ENCODE measurements at regions not wholly inside any gene's neighbourhood (a gene's known extent, or its start where the extent isn't known, plus 50 kb on each side); places are given as distances from the start of the nearest gene placed in this dataset.

DNA sequence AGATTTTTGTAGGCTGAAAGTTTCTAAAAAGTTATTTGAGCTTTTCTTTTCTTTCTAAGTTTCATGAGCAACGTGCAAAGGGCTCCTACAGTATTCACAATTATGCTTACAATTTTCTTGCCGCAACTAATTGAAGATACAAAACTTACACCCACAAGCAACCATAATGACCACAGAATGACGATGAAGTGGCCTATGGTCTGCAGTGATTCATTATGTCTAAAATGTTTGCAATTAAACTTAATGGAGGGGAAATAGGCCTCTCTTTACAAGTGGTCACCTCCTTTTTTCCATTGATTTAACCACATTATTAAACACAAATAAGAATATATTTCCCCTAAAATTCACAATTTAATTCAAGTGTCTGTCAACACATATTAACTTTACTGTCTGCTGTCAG is 732.6 kb upstream of the FLRT2 start:
- H2AFZ ChIP-seq (ENCODE audit: low read length): no peak overlapping the region
- no peaks in the 10 kb centered on the region for H3K36me3 ChIP-seq (ENCODE audit: insufficient read depth, low read length)
- H3K79me2 ChIP-seq (ENCODE audit: low read length): no peaks in the 10 kb centered on the region
- H3K27ac ChIP-seq (ENCODE audit: low read length): no peak overlapping the region
- no peak overlapping the region for H3K4me3 ChIP-seq (ENCODE audit: low read length)
- 0 out of 2 replicates have a peak, but pooled peaks cover 3% of the 10 kb centered on the region for H3K9me3 ChIP-seq (ENCODE audit: low read length)
- H4K20me1 ChIP-seq (ENCODE audit: insufficient read depth, low read depth, low read length): no peaks in the 10 kb centered on the region
- H3K4me2 ChIP-seq (ENCODE audit: low read depth, low read length, poor library complexity, severe bottlenecking): no peak overlapping the region
- H3K27me3 ChIP-seq (ENCODE audit: low read length): no peaks in the 10 kb centered on the region
- no peak overlapping the region for H3K9ac ChIP-seq (ENCODE audit: low read length)
- DNase-seq: peak; percentile 19
- no peaks in the 10 kb centered on the region for H3K4me1 ChIP-seq (ENCODE audit: low read length)
- H3K9me2 ChIP-seq (replicated peaks; ENCODE audit: insufficient read depth, low read length): no peaks in the 10 kb centered on the region; the same call in 1 of the 2 replicates

GRCh38 chr14:84804468-84804867 is 725.5 kb upstream of the FLRT2 start:
- Histone ChIP-seq H3K4me2 (ENCODE audit: low read depth, low read length, poor library complexity, severe bottlenecking) (no peak overlapping the region), H3K27me3 (ENCODE audit: low read length) (0 out of 2 replicates have a peak, but pooled peaks cover 3% of the 10 kb centered on the region), H3K27ac (ENCODE audit: low read length) (no peak overlapping the region), H3K9me2 (replicated peaks; ENCODE audit: insufficient read depth, low read length) (peaks cover 7% of the 10 kb centered on the region; the same call in 1 of the 2 replicates), H3K36me3 (ENCODE audit: insufficient read depth, low read length) (no peaks in the 10 kb centered on the region), H3K79me2 (ENCODE audit: low read length) (no peaks in the 10 kb centered on the region), H3K4me3 (ENCODE audit: low read length) (no peak overlapping the region), H3K9me3 (ENCODE audit: low read length) (no peaks in the 10 kb centered on the region; the same call in 1 of the 2 replicates), H3K9ac (ENCODE audit: low read length) (no peak overlapping the region), H3K4me1 (ENCODE audit: low read length) (no peaks in the 10 kb centered on the region), H2AFZ (ENCODE audit: low read length) (no peak overlapping the region), H4K20me1 (ENCODE audit: insufficient read depth, low read depth, low read length) (no peaks in the 10 kb centered on the region)
- peak; percentile 17 for DNase-seq

DNA sequence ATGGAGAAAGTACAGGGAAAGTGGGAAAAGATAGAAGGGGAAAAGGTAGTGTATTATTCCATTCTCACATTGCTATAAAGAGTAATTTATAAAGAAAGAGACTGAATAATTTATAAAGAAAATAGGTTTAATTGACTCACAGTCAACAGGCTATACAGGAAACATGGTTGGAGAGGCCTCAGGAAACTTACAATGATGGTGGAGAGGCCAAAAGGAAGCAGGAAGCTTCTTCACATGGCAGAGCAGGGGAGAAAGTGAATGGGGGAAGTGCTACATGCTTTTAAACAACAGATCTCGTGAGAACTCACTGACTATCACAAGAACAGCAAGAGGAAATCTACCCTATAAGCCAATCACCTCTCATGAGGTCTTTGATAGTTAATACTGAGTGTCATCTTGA is 725.0 kb upstream of the FLRT2 start:
- Histone ChIP-seq H4K20me1 (ENCODE audit: insufficient read depth, low read depth, low read length) (no peaks in the 10 kb centered on the region), H2AFZ (ENCODE audit: low read length) (no peak overlapping the region)

DNA sequence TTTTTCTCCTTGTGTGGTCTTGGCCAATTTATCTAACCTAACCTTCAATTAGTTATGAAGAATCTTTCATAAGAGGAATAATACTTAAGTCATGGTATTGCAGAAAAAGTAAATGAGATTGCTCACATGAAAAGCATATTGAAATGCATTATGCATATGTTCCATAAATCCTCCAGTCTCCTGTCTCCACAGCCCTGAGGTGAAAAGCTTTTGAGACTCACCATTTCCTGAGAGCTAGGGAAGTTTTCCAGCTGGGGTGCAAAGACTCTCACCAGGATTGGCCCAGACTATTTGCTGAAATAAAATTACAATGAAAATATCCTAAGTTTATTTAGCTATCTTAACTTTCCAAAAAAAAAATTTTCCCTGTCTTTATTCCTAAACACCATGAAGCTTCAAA is 723.8 kb upstream of the FLRT2 start:
- Histone ChIP-seq H3K9ac (ENCODE audit: low read length) (no peak overlapping the region), H3K4me3 (ENCODE audit: low read length) (no peak overlapping the region), H3K9me2 (replicated peaks; ENCODE audit: insufficient read depth, low read length) (peaks cover 7% of the 10 kb centered on the region), H3K79me2 (ENCODE audit: low read length) (no peaks in the 10 kb centered on the region), H4K20me1 (ENCODE audit: insufficient read depth, low read depth, low read length) (no peaks in the 10 kb centered on the region), H3K27ac (ENCODE audit: low read length) (no peak overlapping the region), H2AFZ (ENCODE audit: low read length) (no peak overlapping the region), H3K27me3 (ENCODE audit: low read length) (0 out of 2 replicates have a peak, but pooled peaks cover 3% of the 10 kb centered on the region), H3K36me3 (ENCODE audit: insufficient read depth, low read length) (no peaks in the 10 kb centered on the region), H3K4me1 (ENCODE audit: low read length) (no peaks in the 10 kb centered on the region), H3K4me2 (ENCODE audit: low read depth, low read length, poor library complexity, severe bottlenecking) (no peak overlapping the region), H3K9me3 (ENCODE audit: low read length) (no peaks in the 10 kb centered on the region; the same call in 1 of the 2 replicates)
- DNase-seq: no peak

More for the DNA sequence above, 725.0 kb upstream of the FLRT2 start:
- no peak overlapping the region for H3K27ac ChIP-seq (ENCODE audit: low read length)
- H3K9ac ChIP-seq (ENCODE audit: low read length): no peak overlapping the region
- H3K4me3 ChIP-seq (ENCODE audit: low read length): no peak overlapping the region
- 0 out of 2 replicates have a peak, but pooled peaks cover 3% of the 10 kb centered on the region for H3K27me3 ChIP-seq (ENCODE audit: low read length)
- H3K4me2 ChIP-seq (ENCODE audit: low read depth, low read length, poor library complexity, severe bottlenecking): no peak overlapping the region
- H3K36me3 ChIP-seq (ENCODE audit: insufficient read depth, low read length): no peaks in the 10 kb centered on the region
- H3K9me3 ChIP-seq (ENCODE audit: low read length): no peaks in the 10 kb centered on the region; the same call in 1 of the 2 replicates
- H3K4me1 ChIP-seq (ENCODE audit: low read length): no peaks in the 10 kb centered on the region
- peaks cover 7% of the 10 kb centered on the region for H3K9me2 ChIP-seq (replicated peaks; ENCODE audit: insufficient read depth, low read length)
- peak; percentile 16 for DNase-seq
- H3K79me2 ChIP-seq (ENCODE audit: low read length): no peaks in the 10 kb centered on the region

DNA sequence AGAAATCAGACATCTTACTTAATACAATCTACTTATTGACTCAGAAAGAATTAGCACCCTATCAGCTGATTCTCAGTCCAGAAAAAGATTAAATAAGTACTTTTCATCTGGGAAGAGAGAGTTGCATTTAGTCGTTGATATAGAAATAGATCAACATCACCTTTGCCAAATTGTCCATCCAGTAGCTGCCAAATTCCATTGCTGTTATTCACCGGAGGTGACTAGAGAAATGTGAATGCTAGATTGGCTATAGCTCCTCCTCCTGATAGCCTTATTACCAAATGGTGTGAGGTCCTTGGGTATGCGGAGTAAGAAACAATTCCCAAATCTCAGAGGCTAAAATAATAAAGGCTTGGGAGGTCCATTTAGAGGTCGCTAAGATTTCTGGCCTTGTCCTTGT is 723.3 kb upstream of the FLRT2 start:
- H3K27me3 ChIP-seq (ENCODE audit: low read length): 0 out of 2 replicates have a peak, but pooled peaks cover 3% of the 10 kb centered on the region
- no peak overlapping the region for H3K27ac ChIP-seq (ENCODE audit: low read length)
- H3K9me3 ChIP-seq (ENCODE audit: low read length): no peaks in the 10 kb centered on the region; the same call in 1 of the 2 replicates
- peaks cover 7% of the 10 kb centered on the region for H3K9me2 ChIP-seq (replicated peaks; ENCODE audit: insufficient read depth, low read length)
- H3K4me1 ChIP-seq (ENCODE audit: low read length): no peaks in the 10 kb centered on the region
- no peak overlapping the region for H3K9ac ChIP-seq (ENCODE audit: low read length)
- DNase-seq: no peak
- no peaks in the 10 kb centered on the region for H3K79me2 ChIP-seq (ENCODE audit: low read length)
- no peak overlapping the region for H2AFZ ChIP-seq (ENCODE audit: low read length)
- no peaks in the 10 kb centered on the region for H3K36me3 ChIP-seq (ENCODE audit: insufficient read depth, low read length)
- no peaks in the 10 kb centered on the region for H4K20me1 ChIP-seq (ENCODE audit: insufficient read depth, low read depth, low read length)
- H3K4me2 ChIP-seq (ENCODE audit: low read depth, low read length, poor library complexity, severe bottlenecking): no peak overlapping the region
- H3K4me3 ChIP-seq (ENCODE audit: low read length): no peak overlapping the region

GRCh38 chr14:84807673-84808072 is 722.3 kb upstream of the FLRT2 start:
- Histone ChIP-seq H3K9ac (ENCODE audit: low read length) (no peak overlapping the region), H3K27ac (ENCODE audit: low read length) (no peak overlapping the region), H3K27me3 (ENCODE audit: low read length) (0 out of 2 replicates have a peak, but pooled peaks cover 3% of the 10 kb centered on the region)

GRCh38 chr14:84809158-84809557 is 720.8 kb upstream of the FLRT2 start:
- H4K20me1 ChIP-seq (ENCODE audit: insufficient read depth, low read depth, low read length): no peaks in the 10 kb centered on the region
- H3K9me3 ChIP-seq (ENCODE audit: low read length): no peaks in the 10 kb centered on the region; the same call in 1 of the 2 replicates
- H3K27ac ChIP-seq (ENCODE audit: low read length): no peak overlapping the region
- H3K4me1 ChIP-seq (ENCODE audit: low read length): no peaks in the 10 kb centered on the region
- H3K4me3 ChIP-seq (ENCODE audit: low read length): no peak overlapping the region
- no peaks in the 10 kb centered on the region for H3K79me2 ChIP-seq (ENCODE audit: low read length)
- H3K27me3 ChIP-seq (ENCODE audit: low read length): 0 out of 2 replicates have a peak, but pooled peaks cover 3% of the 10 kb centered on the region
- H3K36me3 ChIP-seq (ENCODE audit: insufficient read depth, low read length): no peaks in the 10 kb centered on the region
- H3K4me2 ChIP-seq (ENCODE audit: low read depth, low read length, poor library complexity, severe bottlenecking): no peak overlapping the region
- H2AFZ ChIP-seq (ENCODE audit: low read length): no peak overlapping the region
- DNase-seq: no peak
- H3K9ac ChIP-seq (ENCODE audit: low read length): no peak overlapping the region
- H3K9me2 ChIP-seq (replicated peaks; ENCODE audit: insufficient read depth, low read length): peaks cover 7% of the 10 kb centered on the region

More at GRCh38 chr14:84807673-84808072, 722.3 kb upstream of the FLRT2 start:
- H3K9me2 ChIP-seq (replicated peaks; ENCODE audit: insufficient read depth, low read length): peaks cover 7% of the 10 kb centered on the region
- no peaks in the 10 kb centered on the region for H3K4me1 ChIP-seq (ENCODE audit: low read length)
- no peak for DNase-seq
- H4K20me1 ChIP-seq (ENCODE audit: insufficient read depth, low read depth, low read length): no peaks in the 10 kb centered on the region
- no peaks in the 10 kb centered on the region for H3K79me2 ChIP-seq (ENCODE audit: low read length)
- H3K4me2 ChIP-seq (ENCODE audit: low read depth, low read length, poor library complexity, severe bottlenecking): no peak overlapping the region
- no peaks in the 10 kb centered on the region for H3K36me3 ChIP-seq (ENCODE audit: insufficient read depth, low read length)
- H2AFZ ChIP-seq (ENCODE audit: low read length): no peak overlapping the region
- H3K4me3 ChIP-seq (ENCODE audit: low read length): no peak overlapping the region
- no peaks in the 10 kb centered on the region; the same call in 1 of the 2 replicates for H3K9me3 ChIP-seq (ENCODE audit: low read length)

DNA sequence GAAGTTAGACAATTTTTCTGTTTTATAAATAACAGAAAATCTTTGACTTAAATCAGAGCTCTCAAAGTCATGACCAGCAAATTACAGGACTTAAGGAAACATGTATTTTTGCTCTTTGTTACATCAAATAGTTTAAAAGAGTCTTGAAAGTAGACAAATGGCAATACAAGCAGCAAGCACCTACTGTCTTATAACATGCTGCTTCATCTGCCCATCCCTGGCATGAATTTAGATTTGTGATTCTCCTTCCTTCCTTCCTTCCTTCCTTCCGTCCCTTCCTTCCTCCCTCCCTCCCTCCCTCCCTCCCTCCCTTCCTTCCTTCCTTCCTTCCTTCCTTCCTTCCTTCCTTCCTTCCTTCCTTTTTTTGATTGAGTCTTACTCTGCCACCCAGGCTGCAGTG is 715.6 kb upstream of the FLRT2 start:
- Histone ChIP-seq H3K4me1 (ENCODE audit: low read length) (no peaks in the 10 kb centered on the region), H4K20me1 (ENCODE audit: insufficient read depth, low read depth, low read length) (no peaks in the 10 kb centered on the region), H3K9me3 (ENCODE audit: low read length) (no peaks in the 10 kb centered on the region; the same call in 1 of the 2 replicates), H3K27me3 (ENCODE audit: low read length) (no peaks in the 10 kb centered on the region), H3K27ac (ENCODE audit: low read length) (no peak overlapping the region), H3K4me3 (ENCODE audit: low read length) (no peak overlapping the region), H3K4me2 (ENCODE audit: low read depth, low read length, poor library complexity, severe bottlenecking) (no peak overlapping the region), H3K9me2 (replicated peaks; ENCODE audit: insufficient read depth, low read length) (no peaks in the 10 kb centered on the region; the same call in none of the 2 replicates), H3K79me2 (ENCODE audit: low read length) (no peaks in the 10 kb centered on the region), H3K9ac (ENCODE audit: low read length) (no peak overlapping the region), H3K36me3 (ENCODE audit: insufficient read depth, low read length) (no peaks in the 10 kb centered on the region), H2AFZ (ENCODE audit: low read length) (no peak overlapping the region)
- DNase-seq: no peak
